ENCODE measurements at regions not wholly inside any gene's neighbourhood (a gene's known extent, or its start where the extent isn't known, plus 50 kb on each side); places are given as distances from the start of the nearest gene placed in this dataset.

DNA sequence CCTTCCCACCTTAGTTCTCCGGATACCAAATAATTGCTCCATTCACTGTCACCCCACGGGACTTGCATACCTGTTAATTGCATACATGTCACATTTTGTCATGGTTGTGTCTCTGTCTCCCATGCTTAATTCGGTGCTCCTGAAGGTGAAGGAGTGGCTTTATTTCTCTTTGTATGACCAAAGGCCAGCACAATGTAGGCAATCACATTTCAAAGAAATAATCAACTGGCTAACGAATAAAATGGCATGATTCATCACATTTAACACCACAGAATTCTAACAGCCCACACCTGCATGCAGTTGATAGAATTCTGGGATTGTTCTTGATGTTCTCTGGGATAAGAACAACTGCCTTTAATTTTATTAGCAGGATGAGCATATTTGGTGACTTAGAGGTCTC, 59.3 kb downstream of the ATXN3L start:
- in situ Hi-C loops (cut with MboI; ENCODE audit: low sequenced_read_pairs) (no loop called here), dilution Hi-C loops (cut with HindIII; ENCODE audit: low sequenced_read_pairs, unreplicated experiment) (no loop called here), intact Hi-C loops (cut with micrococcal nuclease) (no loop called here)
- H2BK5ac ChIP-seq (ENCODE audit: low read depth, low read length, poor library complexity, severe bottlenecking), result no peak overlapping the region
- H3K27me3 ChIP-seq (ENCODE audit: control insufficient read depth, insufficient read depth, low read length), result no peaks in the 10 kb centered on the region
- no peak overlapping the region for H4K8ac ChIP-seq (ENCODE audit: low read depth in 2 of 2, low read length in 2 of 2)
- ChIA-PET CTCF (no interaction called here), POLR2A (ENCODE audit: unreplicated experiment) (no interaction called here)
- no peaks in the 10 kb centered on the region for H3K4me1 ChIP-seq (ENCODE audit: control insufficient read depth, insufficient read depth, low read length)
- WGBS, 2 experiments (ENCODE audit: extremely low coverage in 2 of 2, insufficient read length in 1 of 2), result no CpG with 5 or more reads among the region's 4 CpGs
- H4K20me1 ChIP-seq (ENCODE audit: insufficient read depth, low read length), result no peaks in the 10 kb centered on the region
- H3K4me3 ChIP-seq (ENCODE audit: insufficient read depth, low read depth, low read length), result no peak overlapping the region
- ATAC-seq (ENCODE audit: low read depth) (no peak), DNase-seq (no peak)
- H2AK9ac ChIP-seq (replicated peaks; ENCODE audit: low read depth, low read length, poor library complexity), result no peak overlapping the region
- no peak overlapping the region for H3K4me2 ChIP-seq (ENCODE audit: low read depth, low read length)
- no peak overlapping the region for H2BK20ac ChIP-seq (ENCODE audit: low read depth, low read length)
- no peak overlapping the region for H3K18ac ChIP-seq (ENCODE audit: low read depth, low read length)
- H3K9me1 ChIP-seq (ENCODE audit: insufficient read depth, low read length), result no peaks in the 10 kb centered on the region
- no peak overlapping the region for H4K5ac ChIP-seq (ENCODE audit: low read depth, low read length)
- no TSS peak for BruUV-seq (replicated peaks)
- H3K9me3 ChIP-seq (ENCODE audit: control insufficient read depth, insufficient read depth, low read length), result no peaks in the 10 kb centered on the region
- TF ChIP-seq BHLHE40 (IDR thresholded peaks at IDR 0.05; ENCODE audit: low read depth, low read length) (no peak), FOS (IDR thresholded peaks at IDR 0.05; ENCODE audit: low read depth, low read length) (no peak), SMC3 (IDR thresholded peaks at IDR 0.05; ENCODE audit: low read depth, low read length) (no peak), MAZ (IDR thresholded peaks at IDR 0.05; ENCODE audit: borderline replicate concordance, low read depth, low read length) (no peak), RAD21 (IDR thresholded peaks at IDR 0.05; ENCODE audit: low read length) (no peak), CEBPB (IDR thresholded peaks at IDR 0.05; ENCODE audit: low read depth, low read length) (no peak), MXI1 (IDR thresholded peaks at IDR 0.05; ENCODE audit: borderline replicate concordance, low read depth, low read length) (no peak), MAFK (IDR thresholded peaks at IDR 0.05; ENCODE audit: low read depth, low read length) (no peak), RCOR1 (IDR thresholded peaks at IDR 0.05; ENCODE audit: insufficient replicate concordance, low read length) (no peak), RFX5 (IDR thresholded peaks at IDR 0.05; ENCODE audit: low read depth, low read length) (no peak)
- H3K36me3 ChIP-seq (ENCODE audit: control insufficient read depth, insufficient read depth, low read length), result no peaks in the 10 kb centered on the region
- no peak overlapping the region for H3K9ac ChIP-seq (ENCODE audit: low read depth, low read length)
- H3K56ac ChIP-seq (ENCODE audit: extremely low read depth, insufficient read depth, low read length), result no peak overlapping the region
- no peak overlapping the region for H3K14ac ChIP-seq (replicated peaks; ENCODE audit: low read depth, low read length)
- no peak overlapping the region for H3K4ac ChIP-seq (ENCODE audit: low read depth, low read length)
- H4K91ac ChIP-seq (ENCODE audit: insufficient read depth, low read depth, low read length), result no peak overlapping the region
- H2AK5ac ChIP-seq (ENCODE audit: low read depth, low read length), result no peak overlapping the region
- no peak overlapping the region for H2BK15ac ChIP-seq (ENCODE audit: low read depth, low read length)
- no peak overlapping the region for H2BK120ac ChIP-seq (ENCODE audit: low read depth, low read length)
- no peak overlapping the region for H2AFZ ChIP-seq (replicated peaks; ENCODE audit: low read length, poor library complexity)
- no peaks in the 10 kb centered on the region for H3K79me1 ChIP-seq (ENCODE audit: low read depth in 1 of 2, low read length in 2 of 2)
- H3K23ac ChIP-seq (ENCODE audit: low read depth, low read length), result no peak overlapping the region
- H3K27ac ChIP-seq (ENCODE audit: insufficient read depth, low read length), result no peak overlapping the region
